ENCODE measurements at regions not wholly inside any gene's neighbourhood (a gene's known extent, or its start where the extent isn't known, plus 50 kb on each side); places are given as distances from the start of the nearest gene placed in this dataset.
"Not testable (repeated sequence)": the region's sequence is repeated elsewhere in the genome, so short reads cannot be mapped to it uniquely, and the experiment has no call there.

GRCh38 chr21:28332796-28333195 is 659.9 kb downstream of the LTN1 start:
- no peak for DNase-seq

GRCh38 chr21:28325618-28326017 is 667.1 kb downstream of the LTN1 start:
- no peak for DNase-seq

- DNase-seq = no peak
These were observed 668.0 kb downstream of the LTN1 start for GRCh38 chr21:28324690-28325089.

GRCh38 chr21:28317177-28317950 is 675.3 kb downstream of the LTN1 start:
- no peak for DNase-seq

GRCh38 chr21:28311411-28312190 is 681.1 kb downstream of the LTN1 start:
- DNase-seq = no peak

GRCh38 chr21:28310711-28311110 is 682.0 kb downstream of the LTN1 start:
- DNase-seq = no peak

- DNase-seq = no peak
These were observed 682.4 kb downstream of the LTN1 start for GRCh38 chr21:28310171-28310685.

- no peak for DNase-seq
These were observed 683.1 kb downstream of the LTN1 start for GRCh38 chr21:28309596-28309995.

GRCh38 chr21:28308516-28308915 is 684.2 kb downstream of the LTN1 start:
- DNase-seq = no peak

GRCh38 chr21:28299946-28300345 is 692.7 kb downstream of the LTN1 start:
- DNase-seq = no peak

GRCh38 chr21:28298251-28298672 is 694.4 kb downstream of the LTN1 start:
- no peak for DNase-seq

- no peak for DNase-seq
These were observed 698.6 kb downstream of the LTN1 start for GRCh38 chr21:28294051-28294450.

- no peak for DNase-seq
These were observed 708.8 kb downstream of the LTN1 start for GRCh38 chr21:28283641-28284490.

GRCh38 chr21:28282833-28283232 is 709.8 kb downstream of the LTN1 start:
- no peak for DNase-seq

- not testable (repeated sequence) for DNase-seq
These were observed 711.3 kb downstream of the LTN1 start for GRCh38 chr21:28281357-28281756.

GRCh38 chr21:28280611-28281010 is 712.1 kb downstream of the LTN1 start:
- DNase-seq = no peak

GRCh38 chr21:28277324-28277723 is 715.4 kb downstream of the LTN1 start:
- DNase-seq = no peak

GRCh38 chr21:28272272-28272992 is 720.2 kb downstream of the LTN1 start:
- DNase-seq = no peak

GRCh38 chr21:28269173-28269572 is 723.5 kb downstream of the LTN1 start:
- DNase-seq = no peak

- no peak for DNase-seq
These were observed 724.0 kb downstream of the LTN1 start for GRCh38 chr21:28268685-28269084.

GRCh38 chr21:28267449-28267848 is 725.2 kb downstream of the LTN1 start:
- no peak for DNase-seq

GRCh38 chr21:28266061-28266460 is 726.6 kb downstream of the LTN1 start:
- DNase-seq = no peak
